Activated T-cell treated with anti-CD3 and anti-CD28 coated beads, Interleukin-2, amount 50 U/mL, for 24 hours (primary cell): ENCODE measurements at regions not wholly inside any gene's neighbourhood (a gene's known extent, or its start where the extent isn't known, plus 50 kb on each side); places are given as distances from the start of the nearest gene placed in this dataset.

ENCODE experiments used
- DNase-seq: peaks from one replicate; pipeline ENCODE4 v3.0.0-alpha.2; 2020
- H3K27ac Mint-ChIP-seq: 2 replicates; pipeline ENCODE4 v1.8.0; 2020; ENCODE audit warnings: mild to moderate bottlenecking, mixed read lengths
- H3K27me3 Mint-ChIP-seq: 2 replicates; pipeline ENCODE4 v1.8.0; 2020; ENCODE audit warnings: mixed read lengths
- H3K36me3 Mint-ChIP-seq: 2 replicates; pipeline ENCODE4 v1.8.0; 2020; ENCODE audit warnings: low read depth, mixed read lengths
- H3K4me1 Mint-ChIP-seq: 2 replicates; pipeline ENCODE4 v1.8.0; 2020; ENCODE audit warnings: low read depth, mixed read lengths
- H3K4me3 Mint-ChIP-seq: 2 replicates; pipeline ENCODE4 v1.8.0; 2020; ENCODE audit warnings: mild to moderate bottlenecking, moderate library complexity, mixed read lengths
- H3K9me3 Mint-ChIP-seq: 2 replicates; pipeline ENCODE4 v1.8.0; 2020; ENCODE audit warnings: mixed read lengths

- H3K4me3 Mint-ChIP-seq, result no peak overlapping the region
- DNase-seq, result no peak
- H3K27me3 Mint-ChIP-seq, result no peaks in the 10 kb centered on the region
- no peak overlapping the region for H3K27ac Mint-ChIP-seq
- no peaks in the 10 kb centered on the region for H3K36me3 Mint-ChIP-seq
- no peaks in the 10 kb centered on the region for H3K4me1 Mint-ChIP-seq
- peaks cover 3% of the 10 kb centered on the region for H3K9me3 Mint-ChIP-seq
These were observed 471.6 kb upstream of the PRKX start for GRCh38 chrX:4185086-4185485.

DNA sequence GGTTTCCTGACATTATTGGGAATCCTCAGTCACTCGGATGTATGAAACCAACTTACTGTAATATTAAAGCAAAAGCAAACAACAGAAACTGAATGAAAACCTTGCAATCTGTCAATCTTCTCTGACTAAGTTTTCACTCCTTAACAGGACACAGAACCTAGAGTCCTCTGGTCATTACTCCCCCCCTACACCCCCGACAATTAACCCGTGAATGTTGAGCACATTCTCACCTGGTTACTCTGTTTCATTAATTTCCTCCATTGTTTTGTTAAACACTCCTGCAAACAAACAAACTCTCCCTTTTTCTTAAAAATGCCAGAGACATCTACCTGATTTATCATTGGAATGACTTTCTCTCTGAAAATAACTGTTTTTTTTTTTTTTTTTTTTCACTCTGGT lies 469.0 kb upstream of the PRKX start:
- Mint-ChIP-seq H3K4me3 (no peak overlapping the region), H3K9me3 (peaks cover 3% of the 10 kb centered on the region), H3K36me3 (no peaks in the 10 kb centered on the region), H3K27ac (no peak overlapping the region), H3K4me1 (no peaks in the 10 kb centered on the region), H3K27me3 (no peaks in the 10 kb centered on the region)
- DNase-seq, result no peak

GRCh38 chrX:4181782-4182407 lies 468.4 kb upstream of the PRKX start:
- Mint-ChIP-seq H3K4me3 (no peak overlapping the region), H3K9me3 (peaks cover 3% of the 10 kb centered on the region), H3K36me3 (no peaks in the 10 kb centered on the region), H3K4me1 (no peaks in the 10 kb centered on the region), H3K27ac (no peak overlapping the region), H3K27me3 (no peaks in the 10 kb centered on the region)
- no peak for DNase-seq

- Mint-ChIP-seq H3K4me1 (no peaks in the 10 kb centered on the region), H3K36me3 (no peaks in the 10 kb centered on the region), H3K4me3 (no peak overlapping the region), H3K27ac (no peak overlapping the region), H3K9me3 (no peaks in the 10 kb centered on the region), H3K27me3 (no peaks in the 10 kb centered on the region)
- no peak for DNase-seq
These were observed 465.6 kb upstream of the PRKX start for GRCh38 chrX:4179031-4179430.

DNA sequence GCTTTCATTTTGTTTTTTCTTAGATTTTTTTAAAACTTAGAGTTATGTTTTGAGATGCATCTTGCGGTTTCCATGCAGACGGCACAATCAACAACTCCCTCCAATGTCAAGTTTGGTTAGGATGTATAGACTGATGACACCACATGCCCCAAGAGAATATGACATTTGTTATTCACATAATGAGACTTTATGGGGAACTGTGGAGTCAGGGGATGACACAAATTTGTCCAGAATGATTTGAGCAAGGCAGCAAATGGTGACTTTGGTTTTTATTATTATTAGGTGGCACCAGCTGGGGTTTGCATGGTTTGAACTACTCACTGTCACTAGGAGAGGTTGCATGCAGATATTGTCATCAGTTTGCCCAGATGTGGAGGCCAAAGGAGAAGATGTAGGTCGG lies 461.8 kb upstream of the PRKX start:
- no peak for DNase-seq
- Mint-ChIP-seq H3K27ac (no peak overlapping the region), H3K27me3 (no peaks in the 10 kb centered on the region), H3K4me1 (no peaks in the 10 kb centered on the region), H3K4me3 (no peak overlapping the region), H3K9me3 (peaks cover 2% of the 10 kb centered on the region), H3K36me3 (no peaks in the 10 kb centered on the region)

DNA sequence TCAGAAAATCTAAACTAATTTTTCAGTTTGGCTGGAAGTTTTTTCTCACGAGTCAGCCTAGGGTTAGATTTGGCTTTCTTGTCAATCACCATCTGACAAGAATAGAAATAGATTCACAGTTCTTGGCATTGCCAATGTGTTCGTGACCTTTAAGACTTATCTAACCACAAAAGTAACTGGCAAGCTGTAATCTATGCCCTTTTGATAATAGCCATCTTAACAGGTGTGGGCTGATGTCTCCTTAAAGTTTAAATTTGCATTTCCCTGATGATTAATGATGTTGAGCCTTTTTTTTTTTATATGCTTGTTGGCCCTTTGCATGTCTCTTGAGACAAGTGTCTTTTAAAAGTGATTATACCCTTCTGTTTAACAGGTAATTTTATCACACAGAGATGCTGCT lies 460.3 kb upstream of the PRKX start:
- H3K9me3 Mint-ChIP-seq, result peaks cover 3% of the 10 kb centered on the region
- H3K4me3 Mint-ChIP-seq, result no peak overlapping the region
- H3K4me1 Mint-ChIP-seq, result no peaks in the 10 kb centered on the region
- H3K36me3 Mint-ChIP-seq, result no peaks in the 10 kb centered on the region
- DNase-seq, result no peak
- H3K27me3 Mint-ChIP-seq, result no peaks in the 10 kb centered on the region
- no peak overlapping the region for H3K27ac Mint-ChIP-seq

- H3K4me1 Mint-ChIP-seq, result no peaks in the 10 kb centered on the region
- H3K9me3 Mint-ChIP-seq, result peaks cover 3% of the 10 kb centered on the region
- H3K27me3 Mint-ChIP-seq, result no peaks in the 10 kb centered on the region
- no peak overlapping the region for H3K4me3 Mint-ChIP-seq
- DNase-seq, result no peak
- H3K36me3 Mint-ChIP-seq, result no peaks in the 10 kb centered on the region
- no peak overlapping the region for H3K27ac Mint-ChIP-seq
These were observed 438.3 kb upstream of the PRKX start for GRCh38 chrX:4151798-4152197.

GRCh38 chrX:4150259-4150658 lies 436.8 kb upstream of the PRKX start:
- DNase-seq, result no peak
- Mint-ChIP-seq H3K4me1 (no peaks in the 10 kb centered on the region), H3K9me3 (peaks cover 3% of the 10 kb centered on the region), H3K4me3 (no peak overlapping the region), H3K27me3 (no peaks in the 10 kb centered on the region), H3K27ac (no peak overlapping the region), H3K36me3 (no peaks in the 10 kb centered on the region)

- no peak overlapping the region for H3K4me3 Mint-ChIP-seq
- H3K9me3 Mint-ChIP-seq, result no peaks in the 10 kb centered on the region
- no peaks in the 10 kb centered on the region for H3K4me1 Mint-ChIP-seq
- H3K27ac Mint-ChIP-seq, result no peak overlapping the region
- no peaks in the 10 kb centered on the region for H3K36me3 Mint-ChIP-seq
- no peaks in the 10 kb centered on the region for H3K27me3 Mint-ChIP-seq
- DNase-seq, result no peak
These were observed 416.2 kb upstream of the PRKX start for GRCh38 chrX:4129626-4130025.

DNA sequence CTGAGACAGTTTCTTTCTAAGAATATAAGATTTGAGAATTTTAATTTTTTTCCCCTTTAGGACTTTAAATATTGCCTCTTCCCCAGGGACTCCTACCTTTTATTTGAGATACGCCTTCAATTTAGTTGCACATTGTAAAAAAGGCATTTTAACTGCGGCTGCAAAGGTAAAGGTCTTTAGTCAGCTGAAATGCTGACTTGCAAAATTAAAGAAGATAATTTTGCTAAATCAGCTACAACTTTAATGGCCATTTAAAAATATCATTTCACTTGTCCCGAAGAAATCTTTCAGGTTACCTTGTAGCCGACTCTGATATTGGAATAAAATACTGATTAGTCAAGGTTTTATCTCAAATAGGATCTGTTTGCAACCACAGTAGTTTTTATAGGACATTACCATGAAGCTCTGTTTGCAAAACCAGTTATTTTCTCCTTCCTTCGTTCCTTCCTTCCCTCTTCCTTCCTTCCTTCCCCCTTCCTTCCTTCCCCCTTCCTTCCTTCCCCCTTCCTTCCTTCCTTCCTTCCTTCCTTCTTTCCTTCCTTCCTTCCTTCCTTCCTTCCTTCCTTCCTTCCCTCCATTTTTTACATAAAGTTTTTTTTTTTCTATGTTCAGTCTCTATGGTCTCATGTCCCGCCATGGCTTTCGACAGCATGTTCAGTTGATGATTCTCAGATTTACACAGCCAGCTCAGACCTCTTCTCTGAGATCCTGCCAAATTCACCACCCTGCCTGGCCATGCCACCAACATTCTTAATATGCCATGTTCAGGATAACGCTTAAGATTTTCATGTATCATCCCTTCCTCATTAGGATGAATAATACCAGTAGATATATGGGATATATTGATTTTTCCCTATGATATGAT lies 405.4 kb upstream of the PRKX start:
- Mint-ChIP-seq H3K4me1 (no peaks in the 10 kb centered on the region), H3K36me3 (no peaks in the 10 kb centered on the region), H3K9me3 (peaks cover 4% of the 10 kb centered on the region), H3K27ac (no peak overlapping the region), H3K4me3 (no peak overlapping the region), H3K27me3 (no peaks in the 10 kb centered on the region)
- DNase-seq, result no peak

- H3K9me3 Mint-ChIP-seq, result peaks cover 9% of the 10 kb centered on the region
- no peaks in the 10 kb centered on the region for H3K4me1 Mint-ChIP-seq
- DNase-seq, result no peak
- no peaks in the 10 kb centered on the region for H3K36me3 Mint-ChIP-seq
- H3K27ac Mint-ChIP-seq, result no peak overlapping the region
- no peak overlapping the region for H3K4me3 Mint-ChIP-seq
- no peaks in the 10 kb centered on the region for H3K27me3 Mint-ChIP-seq
These were observed 397.5 kb upstream of the PRKX start for GRCh38 chrX:4110964-4111363.

- no peak overlapping the region for H3K4me3 Mint-ChIP-seq
- H3K27ac Mint-ChIP-seq, result no peak overlapping the region
- no peaks in the 10 kb centered on the region for H3K27me3 Mint-ChIP-seq
- no peaks in the 10 kb centered on the region for H3K4me1 Mint-ChIP-seq
- DNase-seq, result no peak
- no peaks in the 10 kb centered on the region for H3K36me3 Mint-ChIP-seq
- H3K9me3 Mint-ChIP-seq, result peaks cover 4% of the 10 kb centered on the region
These were observed 381.5 kb upstream of the PRKX start for GRCh38 chrX:4094926-4095325.

DNA sequence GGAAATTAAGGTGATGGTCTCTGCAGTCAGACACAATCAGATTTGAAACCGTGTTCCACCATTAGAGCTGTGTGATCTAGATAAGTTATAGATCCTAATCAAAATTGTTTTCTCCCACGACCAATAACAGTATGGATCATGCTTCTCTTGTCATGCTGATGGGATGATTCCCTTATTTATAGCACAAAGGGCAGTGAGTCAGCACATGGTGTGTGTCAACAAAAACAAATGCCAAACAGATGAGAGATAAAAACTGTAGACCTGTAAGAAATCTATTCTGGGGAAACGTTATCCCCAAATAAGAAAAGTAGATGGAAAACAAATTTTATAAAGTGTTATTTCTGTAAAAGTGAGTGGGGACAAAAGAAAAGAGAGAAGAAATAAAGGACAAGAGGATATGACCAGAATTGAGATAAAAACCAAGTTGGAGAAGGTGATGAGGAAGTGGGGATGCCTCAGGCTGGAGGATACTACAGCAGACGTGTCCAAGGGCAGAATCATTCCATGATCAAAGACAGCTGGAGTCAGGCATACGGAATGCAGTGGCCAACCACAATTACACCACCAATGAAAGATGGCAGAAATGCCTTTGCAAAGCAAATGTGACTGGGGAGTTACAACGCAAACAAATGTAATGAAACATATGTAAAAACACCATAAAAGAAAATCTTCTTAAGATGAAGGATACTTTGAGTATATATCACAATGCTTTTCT lies 377.8 kb upstream of the PRKX start:
- no peaks in the 10 kb centered on the region for H3K27me3 Mint-ChIP-seq
- no peaks in the 10 kb centered on the region for H3K36me3 Mint-ChIP-seq
- DNase-seq, result no peak

DNA sequence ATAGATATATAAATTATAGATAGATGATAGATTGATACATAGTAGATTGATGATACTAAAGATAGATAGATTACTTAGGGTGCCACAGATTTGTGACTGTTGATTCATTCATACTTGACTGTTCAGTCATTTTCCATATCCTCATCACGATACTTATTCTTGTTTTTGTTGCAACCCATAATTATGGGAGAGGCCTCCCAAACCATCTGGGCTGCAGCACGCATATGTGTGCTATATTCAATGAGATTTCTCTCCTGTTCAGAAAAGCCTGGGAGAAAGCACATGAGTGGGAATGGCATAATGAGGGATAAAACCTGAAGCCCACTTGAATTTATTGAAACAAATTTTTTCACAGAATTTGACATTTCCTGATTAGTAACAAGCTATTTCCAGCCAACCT lies 346.4 kb upstream of the PRKX start:
- no peak for DNase-seq
- Mint-ChIP-seq H3K4me1 (no peaks in the 10 kb centered on the region), H3K27ac (no peak overlapping the region), H3K36me3 (no peaks in the 10 kb centered on the region), H3K27me3 (no peaks in the 10 kb centered on the region), H3K4me3 (no peak overlapping the region), H3K9me3 (peaks cover 2% of the 10 kb centered on the region)

More for the DNA sequence above, 377.8 kb upstream of the PRKX start:
- H3K4me3 Mint-ChIP-seq, result no peak overlapping the region
- H3K4me1 Mint-ChIP-seq, result no peaks in the 10 kb centered on the region
- H3K27ac Mint-ChIP-seq, result no peak overlapping the region
- H3K9me3 Mint-ChIP-seq, result peaks cover 2% of the 10 kb centered on the region

DNA sequence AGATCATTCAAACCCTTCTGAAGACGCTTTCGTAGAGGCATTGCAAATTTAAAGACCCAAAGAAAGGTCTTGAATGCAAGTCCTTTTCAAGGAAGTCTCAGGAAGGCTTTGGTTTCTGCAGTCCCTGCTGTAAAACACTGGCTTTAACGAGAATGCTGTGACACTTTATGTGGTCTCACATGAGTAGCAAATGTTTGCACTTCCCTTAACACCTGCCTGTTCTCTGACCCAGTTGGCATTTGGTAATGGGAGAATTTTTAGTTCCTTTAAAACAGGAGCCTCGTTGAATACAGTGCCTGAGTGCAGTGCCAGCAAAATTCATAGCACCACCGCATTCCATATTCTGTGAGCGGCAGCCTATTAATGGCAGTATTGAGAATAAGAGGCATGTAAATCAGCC lies 330.5 kb upstream of the PRKX start:
- DNase-seq, result no peak
- H3K27me3 Mint-ChIP-seq, result no peaks in the 10 kb centered on the region
- no peak overlapping the region for H3K4me3 Mint-ChIP-seq
- H3K36me3 Mint-ChIP-seq, result no peaks in the 10 kb centered on the region
- H3K27ac Mint-ChIP-seq, result no peak overlapping the region
- H3K9me3 Mint-ChIP-seq, result peaks cover 6% of the 10 kb centered on the region
- no peaks in the 10 kb centered on the region for H3K4me1 Mint-ChIP-seq
